ENCODE measurements at regions not wholly inside any gene's neighbourhood (a gene's known extent, or its start where the extent isn't known, plus 50 kb on each side); places are given as distances from the start of the nearest gene placed in this dataset.

GRCh38 chr16:73912850-73913249 lies 383.8 kb upstream of the PSMD7 start:
- ChIA-PET RAD21 (ENCODE audit: unreplicated experiment) (no interaction called here), CTCF (no interaction called here), SMC1A (ENCODE audit: uncharacterized antibody, unreplicated experiment) (no interaction called here), POLR2A (no interaction called here)
- H3K36me3 ChIP-seq (ENCODE audit: control insufficient read depth in 2 of 2, insufficient read depth in 2 of 2, low read length in 1 of 2), result no peaks in the 10 kb centered on the region
- H3K9ac ChIP-seq (ENCODE audit: control insufficient read depth, insufficient read depth, low read length), result no peak overlapping the region
- ATAC-seq (no peak), FAIRE-seq (no peak), DNase-seq (ENCODE audit: low read depth, low spot score) (no peak)
- no peaks in the 10 kb centered on the region for H3K4me1 ChIP-seq (ENCODE audit: control insufficient read depth, insufficient read depth, low read length)
- in situ Hi-C loops (cut with MboI) (no loop called here), intact Hi-C loops (cut with micrococcal nuclease; ENCODE audit: unreplicated experiment) (no loop called here)
- H3K9me3 ChIP-seq (replicated peaks; ENCODE audit: control insufficient read depth, insufficient read depth, low read length), result no peaks in the 10 kb centered on the region; the same call in 2 of the 3 replicates
- H3K79me2 ChIP-seq (ENCODE audit: control insufficient read depth, insufficient read depth, low read length), result no peaks in the 10 kb centered on the region
- BruUV-seq (replicated peaks), result no TSS peak
- no peak overlapping the region for H3K4me3 ChIP-seq
- no peaks in the 10 kb centered on the region for H4K20me1 ChIP-seq (ENCODE audit: control insufficient read depth, insufficient read depth)
- 94% methylated on average over 1 of the region's 1 CpG for WGBS (ENCODE audit: insufficient coverage, insufficient replicate concordance, low lambda C conversion rate, missing lambda C conversion rate)
- TF ChIP-seq MYC (IDR thresholded peaks at IDR 0.05; ENCODE audit: insufficient read depth, insufficient read length, insufficient replicate concordance, low read length, severe bottlenecking), result no peak
- TF ChIP-seq RELB (IDR thresholded peaks at IDR 0.05; ENCODE audit: low read depth), result no peak
- no peak for TF ChIP-seq ZNF207 (IDR thresholded peaks at IDR 0.05; ENCODE audit: borderline replicate concordance)
- TF ChIP-seq CBX3 (IDR thresholded peaks at IDR 0.05; ENCODE audit: borderline replicate concordance, low read depth), result no peak
- TF ChIP-seq MYB (IDR thresholded peaks at IDR 0.05; ENCODE audit: borderline replicate concordance, low read depth, low read length), result no peak
- no peak for TF ChIP-seq GABPA (IDR thresholded peaks at IDR 0.05; ENCODE audit: low read depth)
- no peak for TF ChIP-seq SIX5 (IDR thresholded peaks at IDR 0.05; ENCODE audit: low read depth, low read length, severe bottlenecking)
- TF ChIP-seq HCFC1 (IDR thresholded peaks at IDR 0.05; ENCODE audit: low read length), result no peak
- H3K4me2 ChIP-seq (ENCODE audit: control insufficient read depth, insufficient read depth), result no peak overlapping the region
- H2AFZ ChIP-seq (ENCODE audit: control insufficient read depth, low read depth, low read length), result no peak overlapping the region
- H3K27ac ChIP-seq (ENCODE audit: control insufficient read depth, insufficient read depth), result no peak overlapping the region
- no peaks in the 10 kb centered on the region for H3K27me3 ChIP-seq (replicated peaks in 1 of 2; ENCODE audit: control insufficient read depth in 2 of 2, insufficient read depth in 2 of 2, low read length in 1 of 2)
